NOMO-1 treated with DMSO at 0.1 percent for 48 hours (cell line): ENCODE measurements at regions not wholly inside any gene's neighbourhood (a gene's known extent, or its start where the extent isn't known, plus 50 kb on each side); places are given as distances from the start of the nearest gene placed in this dataset.

Experiments used
- DNase-seq: peaks from one replicate; lab custom pipeline; 2025; ENCODE audit not compliant: unreplicated experiment; lab: John Stamatoyannopoulos, UW

- peak; percentile 13 for DNase-seq
Observed at GRCh38 chr2:126527836-126528490, 128.0 kb upstream of the GYPC start.

- no peak for DNase-seq
Observed at GRCh38 chr2:126531029-126531428, 124.9 kb upstream of the GYPC start.

- DNase-seq = no peak
Observed at GRCh38 chr2:126534478-126534877, 121.5 kb upstream of the GYPC start.

GRCh38 chr2:126535408-126535807 lies 120.5 kb upstream of the GYPC start:
- DNase-seq = no peak

GRCh38 chr2:126536605-126537200 lies 119.3 kb upstream of the GYPC start:
- DNase-seq = no peak

GRCh38 chr2:126539101-126539500 lies 116.9 kb upstream of the GYPC start:
- no peak for DNase-seq

- no peak for DNase-seq
Observed at GRCh38 chr2:126542247-126542646, 113.7 kb upstream of the GYPC start.

- no peak for DNase-seq
Observed at GRCh38 chr2:126543081-126543480, 112.9 kb upstream of the GYPC start.

GRCh38 chr2:126558029-126558428 lies 97.9 kb upstream of the GYPC start:
- no peak for DNase-seq

GRCh38 chr2:126568734-126569133 lies 87.2 kb upstream of the GYPC start:
- no peak for DNase-seq

- no peak for DNase-seq
Observed at GRCh38 chr2:126571403-126571802, 84.6 kb upstream of the GYPC start.

- no peak for DNase-seq
Observed at GRCh38 chr2:126575631-126576030, 80.3 kb upstream of the GYPC start.

GRCh38 chr2:126579868-126580267 lies 76.1 kb upstream of the GYPC start:
- no peak for DNase-seq

GRCh38 chr2:126586317-126586716 lies 69.6 kb upstream of the GYPC start:
- DNase-seq = no peak

- DNase-seq = no peak
Observed at GRCh38 chr2:126599062-126599461, 56.9 kb upstream of the GYPC start.

- no peak for DNase-seq
Observed at GRCh38 chr2:126600742-126601141, 55.2 kb upstream of the GYPC start.

- DNase-seq = no peak
Observed at GRCh38 chr2:126602334-126602733, 53.6 kb upstream of the GYPC start.
